DMS114 treated with DMSO at 0.1 percent for 48 hours (cell line): ENCODE measurements at regions not wholly inside any gene's neighbourhood (a gene's known extent, or its start where the extent isn't known, plus 50 kb on each side); places are given as distances from the start of the nearest gene placed in this dataset.

Source experiments
- DNase-seq: peaks from one replicate; lab custom pipeline; 2025; ENCODE audit not compliant: unreplicated experiment; lab: John Stamatoyannopoulos, UW

DNA sequence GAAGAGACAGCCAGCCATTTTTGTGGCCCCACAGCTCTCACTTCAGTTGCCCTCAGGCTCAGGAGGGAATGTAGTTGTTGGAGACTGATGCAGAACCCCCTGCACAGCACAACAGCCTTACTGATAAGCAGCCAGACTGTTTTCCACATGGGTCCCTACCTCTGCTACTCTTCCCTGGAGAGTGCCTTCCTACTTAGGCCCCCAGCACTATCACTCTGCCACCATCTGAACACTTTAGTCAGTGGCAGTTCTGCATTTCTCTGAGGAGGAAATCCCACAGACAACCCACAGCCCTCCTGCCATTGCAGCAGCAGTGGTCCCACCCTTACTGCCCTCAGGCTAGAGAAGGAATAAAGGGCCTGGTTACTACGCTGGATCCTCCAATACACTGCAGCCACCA is 61.8 kb upstream of the PTPRD start:
- DNase-seq = no peak

DNA sequence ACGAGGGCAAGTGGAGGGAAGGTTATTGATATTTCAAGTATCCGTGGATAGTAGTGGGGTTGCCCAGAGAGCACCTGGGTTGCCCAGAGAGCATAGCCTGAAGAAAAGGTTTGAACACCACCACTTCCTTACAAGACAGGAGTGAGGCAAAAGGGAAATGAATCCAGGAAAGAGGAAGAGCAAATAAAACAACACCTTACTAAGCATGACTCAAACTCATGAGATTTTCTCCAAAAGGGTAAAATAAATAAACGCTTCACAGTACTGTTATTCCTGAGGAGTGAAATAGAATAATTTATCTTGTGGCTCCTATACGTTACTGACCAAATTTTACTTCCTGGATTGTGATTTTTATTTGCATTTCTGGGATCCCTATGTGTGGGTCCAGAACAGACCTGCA is 65.2 kb upstream of the PTPRD start:
- DNase-seq = no peak

DNA sequence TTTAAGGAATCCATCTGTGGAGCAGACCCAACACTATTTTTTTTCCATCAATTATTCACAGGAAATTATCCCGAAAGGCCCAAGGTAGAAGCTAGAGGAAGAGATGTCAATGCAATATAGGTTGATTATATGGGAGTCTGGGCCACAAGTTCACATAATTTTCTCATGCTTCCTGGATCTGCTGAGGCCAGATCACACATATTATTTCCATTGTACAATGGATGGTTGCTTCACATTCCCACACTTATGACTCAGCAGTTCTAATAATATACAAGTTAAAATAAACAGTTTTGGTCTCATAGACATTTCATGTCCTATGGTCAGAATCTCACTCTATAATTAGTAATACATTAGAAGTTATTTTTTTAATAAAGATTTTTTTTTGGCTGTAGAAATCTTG is 66.0 kb upstream of the PTPRD start:
- no peak for DNase-seq

DNA sequence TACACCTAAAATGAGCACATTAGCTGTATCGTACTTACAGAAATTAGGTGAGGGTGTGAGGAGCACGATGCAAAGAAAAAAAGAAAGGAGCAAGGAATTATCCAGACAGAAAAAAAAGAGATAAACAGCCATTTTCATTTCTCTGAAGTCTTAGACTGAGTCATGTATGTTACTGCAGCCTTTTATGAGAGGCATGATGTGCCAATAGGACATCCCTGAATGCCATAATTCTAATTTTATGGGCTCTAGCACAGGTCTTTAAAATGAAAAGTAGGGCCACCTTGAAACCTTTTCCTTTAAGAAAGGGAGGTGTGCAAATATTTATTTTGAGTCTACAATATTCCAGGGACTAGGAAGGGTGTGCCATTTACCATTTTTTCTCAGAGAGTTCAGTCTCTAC is 74.1 kb upstream of the PTPRD start:
- no peak for DNase-seq

DNA sequence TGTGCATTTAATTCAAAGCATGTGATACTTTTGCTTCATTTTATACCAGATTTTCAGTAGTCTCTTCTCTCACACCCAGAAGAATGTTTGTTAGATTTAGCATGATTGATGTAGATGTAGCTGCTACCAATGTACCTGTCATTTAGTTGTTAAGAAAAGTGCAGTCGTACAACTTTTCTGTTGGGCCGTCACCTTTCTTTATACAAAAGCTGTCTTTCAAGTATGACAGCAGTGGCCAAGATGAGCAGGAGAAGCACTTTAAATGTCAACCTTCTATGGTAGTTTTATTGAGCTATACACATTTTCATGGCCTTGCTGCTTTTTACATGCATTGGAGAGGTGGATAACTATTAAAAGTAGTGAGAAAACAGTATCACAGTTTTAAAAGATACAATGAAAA is 77.7 kb upstream of the PTPRD start:
- DNase-seq = no peak

DNA sequence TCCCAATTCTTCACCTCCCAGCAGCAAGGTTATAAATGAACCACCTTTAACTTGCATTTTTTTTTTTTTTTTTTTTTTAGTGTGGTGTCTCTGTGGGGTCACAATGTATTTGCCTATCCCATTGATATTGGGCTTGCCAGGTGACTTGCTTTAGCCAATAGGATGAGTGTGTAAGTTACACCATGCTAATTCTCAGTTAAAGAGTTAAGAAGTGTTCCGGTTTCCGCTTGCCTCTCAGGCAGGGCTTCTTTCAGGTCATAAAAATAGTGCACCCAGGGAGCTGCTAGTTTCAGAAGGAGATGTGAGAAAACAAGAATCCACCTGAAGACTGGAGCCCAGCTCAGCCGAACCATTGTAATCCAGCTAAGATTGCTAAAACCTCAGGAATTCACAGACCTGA is 84.2 kb upstream of the PTPRD start:
- no peak for DNase-seq

DNA sequence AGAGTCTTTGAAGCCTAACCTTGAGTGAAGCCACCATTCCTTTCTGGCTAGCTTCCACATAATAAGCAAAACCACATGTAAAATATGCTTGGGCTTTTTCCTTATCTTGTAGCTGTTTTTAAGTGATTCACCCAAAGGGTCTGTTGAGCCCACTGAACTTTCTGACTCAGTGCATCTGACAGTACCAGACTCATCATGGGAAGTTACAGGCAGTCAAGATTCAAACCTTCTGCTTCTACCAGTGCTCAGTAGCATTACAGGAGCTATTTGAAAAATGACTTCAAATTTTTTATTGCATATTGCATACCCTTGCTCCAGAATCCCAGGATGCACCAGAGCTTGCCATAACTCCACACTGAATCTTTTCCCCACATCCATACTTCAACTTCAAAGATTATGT is 87.5 kb upstream of the PTPRD start:
- no peak for DNase-seq

DNA sequence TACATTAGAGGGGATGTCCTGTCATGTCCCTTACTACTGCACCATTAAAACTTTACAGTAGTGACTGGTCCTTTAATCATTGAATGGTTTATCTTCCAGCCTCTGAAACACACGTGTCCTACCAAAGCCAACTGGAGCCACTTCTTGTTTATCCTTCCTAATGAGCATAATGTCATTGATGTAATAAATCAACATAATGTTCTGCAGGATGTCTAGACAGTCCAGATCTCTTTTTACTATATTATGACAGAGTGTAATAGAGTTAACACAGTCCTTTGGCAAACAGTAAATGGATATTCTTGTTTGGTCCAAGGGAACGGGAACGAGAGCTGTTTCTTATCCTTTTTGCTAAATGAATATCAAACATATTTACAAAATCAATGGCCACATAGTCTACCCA is 88.1 kb upstream of the PTPRD start:
- no peak for DNase-seq

DNA sequence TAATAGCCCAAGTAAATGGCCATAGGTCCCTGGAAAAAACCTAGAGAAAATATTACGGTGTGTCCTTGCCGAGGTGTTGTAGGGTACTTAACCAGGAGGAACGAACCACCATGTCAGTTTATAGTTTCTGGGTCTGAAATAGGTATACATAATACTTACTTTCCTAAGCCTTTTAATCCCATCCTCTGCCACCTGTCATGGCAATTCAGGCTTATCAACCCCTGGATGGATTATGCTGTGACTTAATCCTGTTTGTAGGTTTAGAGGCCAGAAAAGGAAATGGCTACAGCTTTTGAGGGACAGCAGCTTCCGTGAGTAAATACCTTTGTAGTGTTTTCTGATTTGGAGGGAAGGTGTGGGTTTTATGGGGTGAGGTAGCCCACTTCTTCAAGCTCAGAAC is 89.1 kb upstream of the PTPRD start:
- no peak for DNase-seq

DNA sequence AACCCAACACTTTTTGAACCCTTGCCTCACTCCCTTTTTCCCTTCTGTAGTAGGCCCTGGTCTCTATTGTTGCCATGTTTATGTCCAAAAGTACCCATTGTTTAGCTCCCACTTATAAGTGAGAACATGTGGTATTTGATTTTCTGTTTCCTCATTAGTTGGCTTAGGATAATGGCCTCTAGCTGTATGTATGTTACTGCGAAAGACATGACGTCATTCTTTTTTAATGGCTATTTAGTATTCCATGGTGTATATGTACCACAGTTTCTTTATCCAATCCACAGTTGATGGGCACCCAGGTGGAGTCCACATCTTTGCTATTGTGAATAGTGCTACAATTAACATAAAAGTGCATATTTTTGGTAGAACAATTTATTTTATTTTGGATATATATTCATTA is 90.3 kb upstream of the PTPRD start:
- no peak for DNase-seq

DNA sequence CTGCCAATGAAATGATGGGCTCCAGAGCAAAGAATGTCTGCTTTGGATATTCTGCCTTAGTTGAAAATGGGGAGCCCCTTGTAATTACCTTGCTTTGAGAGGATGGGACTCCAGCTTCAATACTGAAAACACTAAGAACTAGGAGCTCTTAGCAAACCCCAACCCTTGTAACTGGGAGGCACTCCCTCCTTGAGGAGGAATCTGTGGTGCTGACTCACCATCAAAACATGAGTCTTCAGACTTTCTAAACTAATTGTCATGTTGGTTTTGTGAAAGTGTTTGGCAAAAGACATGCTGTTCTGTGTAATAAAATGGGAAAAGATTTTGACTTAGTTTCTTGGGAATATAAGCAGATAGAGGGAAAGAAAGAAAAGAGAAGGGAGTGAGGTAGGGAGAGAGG is 91.9 kb upstream of the PTPRD start:
- no peak for DNase-seq

DNA sequence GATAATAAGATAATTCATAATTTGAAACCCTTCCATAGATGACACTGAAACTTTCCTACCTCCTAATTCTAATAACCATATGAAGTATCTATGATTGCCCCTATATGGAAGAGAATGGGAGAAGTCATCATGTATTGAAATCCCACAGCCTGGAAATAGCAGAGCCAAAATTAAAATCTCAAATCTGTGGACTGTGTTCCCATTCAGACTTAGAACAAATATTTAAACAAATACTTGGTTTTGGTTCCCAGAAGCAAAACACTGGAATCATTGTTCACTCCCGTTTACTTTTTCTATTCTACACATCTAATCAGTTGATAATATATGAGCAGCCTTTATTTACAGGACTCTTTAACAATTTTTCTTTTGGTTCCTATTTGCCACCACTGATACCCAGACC is 92.6 kb upstream of the PTPRD start:
- DNase-seq = no peak

DNA sequence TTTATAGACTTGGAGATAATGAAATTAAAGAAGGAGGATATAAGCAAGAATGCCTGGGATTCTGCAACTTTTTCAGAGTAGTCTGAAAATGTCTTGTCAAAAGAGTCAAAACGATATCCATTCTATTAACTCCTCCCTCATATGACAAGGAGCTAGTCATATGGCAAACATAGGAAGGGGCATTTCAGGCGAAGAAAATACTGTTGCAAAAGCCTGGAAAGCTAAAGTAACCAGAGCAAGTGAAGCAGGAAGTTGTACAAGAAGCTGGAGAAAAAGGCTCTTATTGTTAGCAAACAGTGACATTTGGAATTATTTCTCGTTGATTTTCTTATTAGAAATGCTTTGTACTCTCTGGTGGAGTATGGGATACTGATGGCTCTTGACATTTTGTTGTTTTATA is 94.0 kb upstream of the PTPRD start:
- no peak for DNase-seq

DNA sequence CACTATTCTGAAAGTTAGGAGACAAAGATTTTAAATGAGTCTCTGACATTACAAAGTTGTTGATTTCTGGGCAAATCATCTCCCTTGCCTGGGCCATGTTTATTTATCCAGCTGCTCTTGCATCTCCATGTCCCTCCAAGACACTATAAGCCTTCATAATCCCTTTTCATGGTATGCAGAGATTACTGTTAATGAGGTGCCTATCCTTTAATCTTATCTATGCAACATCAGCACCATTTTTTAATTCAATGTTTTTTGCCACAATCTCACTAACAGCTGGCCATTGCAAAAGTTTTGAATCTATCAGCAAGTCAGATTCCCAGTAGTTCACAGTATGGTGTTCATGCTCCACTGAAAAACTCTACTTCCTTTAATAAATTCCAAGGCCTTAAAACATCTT is 108.5 kb upstream of the PTPRD start:
- no peak for DNase-seq

DNA sequence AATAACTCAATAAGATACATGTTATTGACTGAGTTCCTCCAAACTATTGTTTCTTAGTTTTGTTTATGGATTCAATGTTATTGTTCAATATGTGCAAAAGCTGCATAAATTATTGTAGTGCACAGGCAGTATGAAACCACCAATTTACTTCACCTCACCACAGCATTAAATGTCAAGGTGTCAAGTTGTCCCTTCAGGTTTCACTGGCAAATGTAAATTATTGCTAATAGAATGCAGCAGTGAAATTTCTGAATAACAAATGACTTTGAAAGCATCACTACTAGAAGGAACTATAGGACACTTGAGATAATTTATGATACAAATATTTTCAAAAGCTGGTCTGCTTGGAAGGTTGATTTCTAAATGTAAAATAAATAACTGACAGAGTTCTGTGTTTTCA is 116.4 kb upstream of the PTPRD start:
- no peak for DNase-seq

DNA sequence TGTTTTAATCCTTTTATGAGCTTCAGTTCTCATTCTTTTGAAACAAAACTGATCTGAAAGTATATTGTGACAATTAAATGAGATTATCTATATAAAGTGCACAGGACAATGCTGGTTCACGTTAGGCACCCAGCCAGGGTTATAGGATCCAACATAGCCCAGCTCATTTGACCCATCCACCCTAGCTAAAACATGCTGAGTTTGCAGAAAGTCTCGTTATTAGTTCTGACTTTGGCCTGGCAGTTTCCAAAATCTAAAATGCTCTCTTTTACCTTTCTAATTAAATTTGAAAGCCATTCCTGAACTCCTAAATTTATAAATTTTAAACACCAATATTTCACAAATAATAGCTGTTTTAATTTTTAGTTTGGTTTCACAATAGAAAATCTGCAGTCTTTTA is 131.9 kb upstream of the PTPRD start:
- DNase-seq = no peak

DNA sequence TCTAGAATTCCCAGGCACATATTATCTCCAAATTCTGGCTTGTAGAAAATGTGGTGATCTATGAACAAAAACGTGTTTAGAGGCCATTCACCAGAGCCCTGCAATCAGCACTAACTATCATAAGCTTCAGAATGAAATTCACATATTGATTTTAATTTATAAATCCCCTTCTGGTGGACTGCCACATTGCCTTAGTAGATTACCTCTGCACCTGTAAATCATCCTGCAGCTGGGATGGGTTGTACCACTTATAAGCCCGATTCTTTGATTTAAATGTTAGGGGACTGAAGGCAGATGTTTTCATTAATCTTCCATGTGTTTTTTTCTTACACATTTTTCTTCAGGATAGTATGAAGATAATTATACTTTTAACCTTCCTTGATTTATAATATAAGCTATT is 140.7 kb upstream of the PTPRD start:
- DNase-seq = no peak

DNA sequence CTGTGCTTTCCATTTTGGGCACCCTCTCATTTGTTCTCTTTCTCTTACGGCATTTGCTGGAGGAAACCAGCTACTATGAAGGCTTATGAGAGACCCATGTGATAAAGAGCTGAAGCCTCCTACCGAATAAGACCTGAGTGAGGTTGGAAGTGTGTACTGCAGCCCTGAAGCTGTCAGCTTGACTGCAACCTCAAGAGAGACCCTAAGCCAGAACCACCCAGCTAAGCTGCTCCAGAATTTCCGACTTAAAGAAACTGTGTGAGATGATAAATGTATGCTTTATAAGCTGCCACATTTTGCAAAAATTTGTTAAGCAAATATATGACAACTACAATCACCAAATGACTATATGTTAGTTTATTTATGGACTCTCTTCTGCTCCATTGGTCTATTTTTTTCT is 151.7 kb upstream of the PTPRD start:
- DNase-seq = no peak

DNA sequence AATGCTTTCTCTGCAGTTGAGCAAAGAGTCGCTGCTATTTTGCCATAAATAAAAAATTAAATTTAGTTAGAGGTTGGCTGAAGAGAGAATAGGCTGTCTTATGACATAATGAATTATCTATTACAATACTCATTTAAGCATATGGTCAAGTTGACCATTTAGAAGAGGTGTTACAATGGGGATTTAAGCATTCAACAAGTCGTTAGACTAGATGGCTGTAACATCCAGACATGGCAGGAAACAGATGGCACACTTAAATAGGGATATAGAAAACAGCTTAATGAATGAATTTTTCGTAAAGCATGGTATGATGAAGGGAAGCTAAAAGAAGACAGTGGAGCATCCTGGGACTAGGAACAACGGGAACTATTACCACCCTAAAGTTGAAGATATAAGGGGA is 160.3 kb upstream of the PTPRD start:
- DNase-seq = no peak

DNA sequence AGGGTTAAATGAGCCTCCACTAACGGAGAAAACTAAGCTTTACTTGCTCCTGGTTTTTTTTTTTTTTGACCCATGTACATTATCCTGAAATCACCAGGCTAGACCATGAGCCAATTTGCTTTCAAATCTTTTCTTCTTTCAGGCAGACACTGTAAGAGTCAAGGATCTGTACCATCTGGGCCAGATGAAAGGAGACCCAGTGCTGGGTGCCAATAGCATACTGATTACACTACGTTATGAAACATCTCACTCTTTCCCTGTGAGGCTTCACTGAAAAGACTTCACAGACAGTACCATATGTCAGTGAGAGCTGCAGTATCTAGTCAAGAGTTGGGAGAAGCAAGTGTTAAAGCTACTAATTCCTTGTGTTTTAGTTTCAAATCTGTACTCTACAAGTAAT is 161.2 kb upstream of the PTPRD start:
- no peak for DNase-seq

DNA sequence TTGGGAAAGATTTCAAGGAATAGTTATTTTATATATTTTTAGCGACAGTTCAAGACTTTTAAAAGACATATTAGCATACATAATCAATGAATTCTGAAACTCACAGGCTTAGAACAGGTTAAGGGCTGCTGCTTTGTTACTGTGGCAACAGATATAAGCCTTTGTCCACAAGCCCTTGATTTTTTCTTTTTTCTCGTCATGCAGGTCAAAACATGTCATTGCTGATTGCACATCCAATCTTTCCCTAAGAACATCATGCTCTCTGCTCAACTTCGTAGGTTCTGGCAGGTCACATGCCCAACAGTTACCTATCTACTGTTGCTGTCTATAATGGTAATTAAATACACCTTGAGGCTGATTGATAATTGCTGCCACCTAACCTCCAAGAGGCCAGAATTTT is 172.5 kb upstream of the PTPRD start:
- DNase-seq = no peak

DNA sequence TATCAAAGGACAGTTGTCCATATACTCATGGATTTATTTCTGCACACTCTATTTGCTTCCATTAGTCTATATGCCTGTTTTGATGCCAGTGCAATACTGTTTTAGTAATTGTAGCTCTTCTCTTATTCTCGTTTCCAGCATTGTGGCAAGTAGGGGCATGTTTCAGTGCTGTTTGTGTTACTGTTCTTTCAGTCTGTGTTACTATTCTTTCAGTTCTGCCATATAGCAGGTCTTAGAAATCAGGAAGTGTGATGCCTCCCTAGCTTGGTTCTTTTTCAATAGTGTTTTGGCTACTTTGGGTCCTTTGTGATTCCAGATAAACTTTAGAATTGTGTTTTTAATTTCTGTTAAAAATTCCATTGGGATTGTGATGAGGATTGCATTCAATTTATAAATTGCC is 180.5 kb upstream of the PTPRD start:
- DNase-seq = no peak

DNA sequence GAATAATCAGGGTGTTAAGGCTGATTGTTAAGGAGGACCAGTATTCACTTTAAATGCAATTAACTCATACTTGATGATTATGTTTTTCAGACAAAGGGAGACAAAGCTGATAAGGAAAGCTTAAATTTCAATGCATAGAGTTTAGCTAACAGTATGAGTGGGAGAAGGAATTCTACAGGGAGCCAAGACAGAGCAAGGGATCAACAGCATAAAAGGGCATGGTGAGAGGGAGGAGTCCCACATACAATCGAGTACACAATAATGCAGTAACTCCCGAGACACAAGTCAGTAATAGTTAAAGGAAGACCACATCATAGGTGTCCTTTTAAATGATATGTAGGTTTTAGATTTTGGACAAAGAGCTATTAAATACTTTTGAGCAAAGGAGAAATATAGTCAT is 191.7 kb upstream of the PTPRD start:
- DNase-seq = no peak

DNA sequence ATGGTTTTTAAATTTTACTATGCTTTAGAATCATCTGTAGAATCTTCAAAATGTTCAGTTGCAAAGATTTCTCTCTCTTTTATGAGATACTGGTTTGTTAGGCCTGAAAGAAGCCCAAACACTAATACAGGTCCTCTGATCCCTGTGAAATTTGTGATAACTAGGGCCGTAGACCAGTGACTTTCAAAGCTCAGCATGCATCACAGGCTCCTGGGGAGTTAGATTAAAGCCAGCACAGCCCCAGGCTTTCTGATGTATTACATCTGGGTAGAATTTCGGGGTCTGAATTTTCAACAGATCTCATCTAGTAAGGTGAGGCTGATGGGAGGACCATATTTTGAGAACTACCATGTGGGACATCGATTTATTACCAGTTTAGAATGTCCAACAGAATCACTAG is 194.1 kb upstream of the PTPRD start:
- DNase-seq = no peak
